Caco-2 (cell line): ENCODE measurements at regions not wholly inside any gene's neighbourhood (a gene's known extent, or its start where the extent isn't known, plus 50 kb on each side); places are given as distances from the start of the nearest gene placed in this dataset.
"Not testable (repeated sequence)": the region's sequence is repeated elsewhere in the genome, so short reads cannot be mapped to it uniquely, and the experiment has no call there.

ENCODE experiments used
- BruUV-seq: library from RNA; stranded (reverse); fragments of 400-500 nt; replicated peaks from 2 replicates; lab custom pipeline; 2021; lab: Mats Ljungman, UMichigan
- CTCF ChIA-PET: fragments of 300-600 bp; sonication (Branson Sonifier 250); formaldehyde crosslinking; loops from one replicate; lab custom pipeline; 2022; ENCODE audit warnings: antibody characterized with exemption; lab: Charles Lee
- POLR2A ChIA-PET: fragments of 300-600 bp; sonication (Branson Sonifier 250); formaldehyde crosslinking; loops from one replicate; lab custom pipeline; 2022; ENCODE audit warnings: antibody characterized with exemption; lab: Charles Lee
- DNase-seq, 2 experiments: peaks; one replicate each; pipeline versions ENCODE4 v3.0.0 to v3.0.0-alpha.2; 2020 to 2022
- H3K27me3 ChIP-seq: replicated peaks from 2 replicates; pipeline ENCODE4 v1.6.0; 2011; ENCODE audit warnings: low read length; ENCODE audit not compliant: control insufficient read depth, insufficient read depth
- H3K36me3 ChIP-seq: 2 replicates; pipeline ENCODE4 v1.5.1; 2011; ENCODE audit warnings: low read length; ENCODE audit not compliant: control insufficient read depth, insufficient read depth
- H3K4me1 ChIP-seq: fragments of 250-450 bp; sonication (Bioruptor Pico); 2 replicates; pipeline ENCODE4 v1.5.1; 2020; ENCODE audit warnings: mild to moderate bottlenecking
- H3K4me3 ChIP-seq: 2 replicates; pipeline ENCODE4 v1.5.1; 2011; ENCODE audit warnings: low read depth, mild to moderate bottlenecking, control low read depth, low read length
- H3K9me3 ChIP-seq: fragments of 250-450 bp; sonication (Bioruptor Pico); 2 replicates; pipeline ENCODE4 v1.5.1; 2020; ENCODE audit warnings: mild to moderate bottlenecking, moderate library complexity
- H3K27ac Mint-ChIP-seq: one replicate; pipeline ENCODE4 v1.8.0; 2022; ENCODE audit warnings: mixed read lengths; ENCODE audit not compliant: unreplicated experiment
- H3K27me3 Mint-ChIP-seq: one replicate; pipeline ENCODE4 v1.8.0; 2022; ENCODE audit warnings: mixed read lengths; ENCODE audit not compliant: insufficient read depth, unreplicated experiment
- H3K36me3 Mint-ChIP-seq: one replicate; pipeline ENCODE4 v1.8.0; 2022; ENCODE audit warnings: mild to moderate bottlenecking, mixed read lengths; ENCODE audit not compliant: insufficient read depth, unreplicated experiment
- H3K4me1 Mint-ChIP-seq: one replicate; pipeline ENCODE4 v1.8.0; 2022; ENCODE audit warnings: low read depth, mixed read lengths; ENCODE audit not compliant: unreplicated experiment
- H3K4me3 Mint-ChIP-seq: one replicate; pipeline ENCODE4 v1.8.0; 2022; ENCODE audit warnings: mild to moderate bottlenecking, moderate library complexity, mixed read lengths; ENCODE audit not compliant: unreplicated experiment
- H3K9me3 Mint-ChIP-seq: one replicate; pipeline ENCODE4 v1.8.0; 2022; ENCODE audit warnings: mixed read lengths; ENCODE audit not compliant: unreplicated experiment
- intact Hi-C: fragments of 100-400 bp; cut with micrococcal nuclease; formaldehyde crosslinking; loops from one replicate; pipeline ENCODE4 v1.10.0; 2022; ENCODE audit not compliant: unreplicated experiment
- TF ChIP-seq, protein P1 (sequence below), 2 experiments: fragments of 200-600 bp in 1 of 2; IDR thresholded peaks; 1 replicate in 1 of 2; 2 replicates in 1 of 2; pipeline versions ENCODE4 v1.5.1 to v1.8.0; 2011 to 2022; ENCODE audit warnings: antibody characterized with exemption in 1 of 2, control low read depth in 1 of 2, inconsistent platforms in 1 of 2, low read depth in 1 of 2, low read length in 1 of 2, mild to moderate bottlenecking in 1 of 2, moderate library complexity in 1 of 2; ENCODE audit not compliant: insufficient read depth in 1 of 2, severe bottlenecking in 1 of 2, unreplicated experiment in 1 of 2

DNA sequence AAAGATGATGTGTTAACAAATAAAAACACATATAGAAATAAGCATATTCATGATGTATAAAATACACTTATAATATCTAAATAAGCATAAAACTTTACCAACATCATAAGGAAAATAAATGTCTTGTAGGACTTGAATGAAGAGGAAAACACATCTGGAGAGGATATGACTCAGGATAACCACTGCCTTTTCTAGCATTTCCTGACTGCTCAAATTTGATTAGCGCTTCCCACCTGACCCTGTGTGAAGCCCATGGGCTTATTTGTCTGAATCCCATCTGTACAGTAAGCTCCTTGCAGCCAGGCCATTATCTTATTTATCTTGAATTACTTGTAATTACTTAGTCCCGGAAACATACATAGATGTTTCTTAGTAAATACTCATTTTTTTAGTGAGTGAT lies 608.6 kb downstream of the COL12A1 start:
- Mint-ChIP-seq H3K9me3 (peaks cover 9% of the 10 kb centered on the region), H3K27ac (no peak overlapping the region), H3K4me3 (no peak overlapping the region), H3K27me3 (no peaks in the 10 kb centered on the region), H3K4me1 (peaks cover 6% of the 10 kb centered on the region), H3K36me3 (no peaks in the 10 kb centered on the region)
- H3K9me3 ChIP-seq: no peaks in the 10 kb centered on the region
- H3K27me3 ChIP-seq: no peaks in the 10 kb centered on the region
- no peak overlapping the region for H3K4me3 ChIP-seq
- no peaks in the 10 kb centered on the region for H3K36me3 ChIP-seq
- DNase-seq: no peak
- ChIA-PET CTCF (no interaction called here), POLR2A (no interaction called here)
- no peaks in the 10 kb centered on the region for H3K4me1 ChIP-seq
- TF ChIP-seq, protein P1, sequence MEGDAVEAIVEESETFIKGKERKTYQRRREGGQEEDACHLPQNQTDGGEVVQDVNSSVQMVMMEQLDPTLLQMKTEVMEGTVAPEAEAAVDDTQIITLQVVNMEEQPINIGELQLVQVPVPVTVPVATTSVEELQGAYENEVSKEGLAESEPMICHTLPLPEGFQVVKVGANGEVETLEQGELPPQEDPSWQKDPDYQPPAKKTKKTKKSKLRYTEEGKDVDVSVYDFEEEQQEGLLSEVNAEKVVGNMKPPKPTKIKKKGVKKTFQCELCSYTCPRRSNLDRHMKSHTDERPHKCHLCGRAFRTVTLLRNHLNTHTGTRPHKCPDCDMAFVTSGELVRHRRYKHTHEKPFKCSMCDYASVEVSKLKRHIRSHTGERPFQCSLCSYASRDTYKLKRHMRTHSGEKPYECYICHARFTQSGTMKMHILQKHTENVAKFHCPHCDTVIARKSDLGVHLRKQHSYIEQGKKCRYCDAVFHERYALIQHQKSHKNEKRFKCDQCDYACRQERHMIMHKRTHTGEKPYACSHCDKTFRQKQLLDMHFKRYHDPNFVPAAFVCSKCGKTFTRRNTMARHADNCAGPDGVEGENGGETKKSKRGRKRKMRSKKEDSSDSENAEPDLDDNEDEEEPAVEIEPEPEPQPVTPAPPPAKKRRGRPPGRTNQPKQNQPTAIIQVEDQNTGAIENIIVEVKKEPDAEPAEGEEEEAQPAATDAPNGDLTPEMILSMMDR (IDR thresholded peaks at IDR 0.05; ENCODE audit: insufficient read depth in 1 of 2, low read depth in 1 of 2, low read length in 1 of 2, severe bottlenecking in 1 of 2, unreplicated experiment in 1 of 2): no peak
- intact Hi-C loops: no loop called here
- no TSS peak for BruUV-seq

DNA sequence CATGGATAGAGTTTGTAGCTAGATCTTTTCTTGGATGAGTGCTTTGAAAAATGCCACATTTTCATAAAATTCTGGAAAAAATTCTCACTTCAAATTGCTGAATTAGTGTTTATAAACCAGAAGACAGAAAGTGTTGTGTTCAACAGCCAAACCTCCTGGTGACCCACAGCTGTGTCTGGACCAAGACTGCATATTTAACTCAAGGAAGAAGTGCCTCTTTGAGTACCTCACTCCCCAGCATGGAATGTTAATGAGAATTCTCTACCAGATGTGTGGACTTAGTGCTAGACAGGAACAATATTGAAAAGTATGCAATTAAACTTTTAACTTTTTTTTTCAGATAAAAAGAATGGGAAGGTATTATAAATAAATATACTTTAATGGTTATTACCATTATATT lies 609.3 kb downstream of the COL12A1 start:
- POLR2A ChIA-PET: interaction anchor here (0.6 kb wide), 1 partner anchor 1047 kb away, joined by 3 read pairs; no protein-coding TSS in a partner anchor

DNA sequence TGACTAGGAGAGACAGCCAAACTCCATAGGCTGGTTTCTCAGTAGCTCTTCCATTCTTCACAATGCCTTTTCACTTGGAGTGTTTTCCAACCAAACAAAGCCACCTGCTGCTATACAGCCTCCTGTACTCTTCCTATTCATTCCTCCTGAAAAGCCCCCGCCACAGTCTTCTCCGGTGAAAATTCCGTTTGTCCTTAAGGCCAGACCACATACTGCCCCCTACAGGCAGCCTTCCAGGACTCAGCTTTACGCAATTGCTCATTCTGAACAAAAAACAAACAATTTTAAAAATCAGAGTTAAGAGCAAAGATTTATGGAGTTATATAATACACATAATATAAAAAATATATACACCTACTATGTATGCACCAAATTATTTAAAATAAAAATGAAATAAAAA lies 611.5 kb downstream of the COL12A1 start:
- POLR2A ChIA-PET, H3K27me3 ChIP-seq, H3K27ac Mint-ChIP-seq, H3K4me1 Mint-ChIP-seq, H3K4me3 ChIP-seq, H3K36me3 Mint-ChIP-seq, CTCF ChIA-PET, H3K9me3 Mint-ChIP-seq, intact Hi-C loops, H3K4me1 ChIP-seq, H3K9me3 ChIP-seq, BruUV-seq, H3K4me3 Mint-ChIP-seq, H3K27me3 Mint-ChIP-seq, DNase-seq, H3K36me3 ChIP-seq: not testable (repeated sequence)

More for the DNA sequence above, 609.3 kb downstream of the COL12A1 start:
- H3K9me3 ChIP-seq: no peaks in the 10 kb centered on the region
- H3K4me3 ChIP-seq: no peak overlapping the region
- H3K36me3 Mint-ChIP-seq: no peaks in the 10 kb centered on the region
- H3K9me3 Mint-ChIP-seq: peaks cover 9% of the 10 kb centered on the region
- no peaks in the 10 kb centered on the region for H3K27me3 Mint-ChIP-seq
- H3K4me3 Mint-ChIP-seq: no peak overlapping the region
- CTCF ChIA-PET: no interaction called here
- no peaks in the 10 kb centered on the region for H3K4me1 ChIP-seq
- no TSS peak for BruUV-seq
- TF ChIP-seq, protein P1 (IDR thresholded peaks at IDR 0.05; ENCODE audit: insufficient read depth in 1 of 2, low read depth in 1 of 2, low read length in 1 of 2, severe bottlenecking in 1 of 2, unreplicated experiment in 1 of 2): no peak
- no peak for DNase-seq
- no peaks in the 10 kb centered on the region for H3K27me3 ChIP-seq
- no peaks in the 10 kb centered on the region for H3K36me3 ChIP-seq
- H3K27ac Mint-ChIP-seq: no peak overlapping the region
- intact Hi-C loops: no loop called here
- peaks cover 6% of the 10 kb centered on the region for H3K4me1 Mint-ChIP-seq
